DOHH2 (cell line): ENCODE measurements at regions not wholly inside any gene's neighbourhood (a gene's known extent, or its start where the extent isn't known, plus 50 kb on each side); places are given as distances from the start of the nearest gene placed in this dataset.

Experiments
- EZH2phosphoT487 ChIP-seq: fragments of 200-600 bp; sonication (generic); IDR thresholded peaks from 2 replicates; pipeline ENCODE4 v1.6.1; 2017; ENCODE audit warnings: borderline replicate concordance, mild to moderate bottlenecking, antibody characterized with exemption, low read length, moderate library complexity, mixed read lengths
- TF ChIP-seq, protein P1 (sequence below): fragments of 200-600 bp; sonication (generic); IDR thresholded peaks from one replicate; pipeline ENCODE4 v1.5.1; 2014; ENCODE audit warnings: antibody characterized with exemption, mild to moderate bottlenecking, low read depth, low read length; ENCODE audit not compliant: poor library complexity, severe bottlenecking

DNA sequence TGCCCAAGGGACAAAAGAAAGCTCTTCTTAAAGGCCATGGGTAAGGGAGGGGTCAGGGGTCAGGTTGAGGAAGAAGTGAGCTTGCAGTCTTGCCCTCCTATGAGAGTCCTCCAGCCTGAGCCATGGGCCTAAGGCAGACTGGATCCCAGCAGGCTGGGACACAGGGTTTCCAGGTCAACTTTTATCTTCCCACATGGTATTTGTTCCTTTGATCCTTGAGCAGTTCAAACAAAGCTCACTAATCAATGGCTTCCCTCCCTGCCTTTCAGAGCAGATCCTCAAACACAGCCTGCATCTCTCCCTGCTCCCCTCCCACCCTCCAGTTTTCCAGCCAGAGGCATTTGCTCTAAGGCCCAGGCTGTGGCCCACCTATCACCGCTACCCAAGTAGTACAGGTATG lies 589.3 kb downstream of the INSC start:
- TF ChIP-seq, protein P1, sequence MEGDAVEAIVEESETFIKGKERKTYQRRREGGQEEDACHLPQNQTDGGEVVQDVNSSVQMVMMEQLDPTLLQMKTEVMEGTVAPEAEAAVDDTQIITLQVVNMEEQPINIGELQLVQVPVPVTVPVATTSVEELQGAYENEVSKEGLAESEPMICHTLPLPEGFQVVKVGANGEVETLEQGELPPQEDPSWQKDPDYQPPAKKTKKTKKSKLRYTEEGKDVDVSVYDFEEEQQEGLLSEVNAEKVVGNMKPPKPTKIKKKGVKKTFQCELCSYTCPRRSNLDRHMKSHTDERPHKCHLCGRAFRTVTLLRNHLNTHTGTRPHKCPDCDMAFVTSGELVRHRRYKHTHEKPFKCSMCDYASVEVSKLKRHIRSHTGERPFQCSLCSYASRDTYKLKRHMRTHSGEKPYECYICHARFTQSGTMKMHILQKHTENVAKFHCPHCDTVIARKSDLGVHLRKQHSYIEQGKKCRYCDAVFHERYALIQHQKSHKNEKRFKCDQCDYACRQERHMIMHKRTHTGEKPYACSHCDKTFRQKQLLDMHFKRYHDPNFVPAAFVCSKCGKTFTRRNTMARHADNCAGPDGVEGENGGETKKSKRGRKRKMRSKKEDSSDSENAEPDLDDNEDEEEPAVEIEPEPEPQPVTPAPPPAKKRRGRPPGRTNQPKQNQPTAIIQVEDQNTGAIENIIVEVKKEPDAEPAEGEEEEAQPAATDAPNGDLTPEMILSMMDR = no peak
- TF ChIP-seq EZH2phosphoT487 = no peak
